ENCODE measurements at regions not wholly inside any gene's neighbourhood (a gene's known extent, or its start where the extent isn't known, plus 50 kb on each side); places are given as distances from the start of the nearest gene placed in this dataset.
"Not testable (repeated sequence)": the region's sequence is repeated elsewhere in the genome, so short reads cannot be mapped to it uniquely, and the experiment has no call there.

DNA sequence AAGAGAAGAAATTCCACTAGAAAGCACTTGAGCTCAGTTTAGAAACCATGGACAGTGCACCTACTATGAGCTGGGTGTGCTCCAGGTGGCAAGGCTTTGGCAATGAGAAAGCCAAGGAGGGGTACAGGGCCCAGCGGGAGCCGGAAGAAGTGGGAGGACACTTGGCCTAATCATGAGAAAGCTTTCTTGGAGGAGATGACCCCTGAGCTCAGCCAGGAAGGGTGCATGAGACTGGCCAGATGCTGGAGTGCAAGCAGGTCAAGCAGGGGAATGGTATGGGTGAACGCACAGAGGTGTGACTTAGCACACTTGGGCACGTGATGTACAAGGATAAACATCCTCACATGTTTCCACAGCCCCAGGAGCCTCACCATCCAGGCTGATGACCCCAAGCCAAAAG is 97.2 kb upstream of the GLI2 start:
- DNase-seq (ENCODE audit: low spot score) (peak; percentile 15), ATAC-seq (no peak)
- intact Hi-C loops (cut with DNase I) = no loop called here

DNA sequence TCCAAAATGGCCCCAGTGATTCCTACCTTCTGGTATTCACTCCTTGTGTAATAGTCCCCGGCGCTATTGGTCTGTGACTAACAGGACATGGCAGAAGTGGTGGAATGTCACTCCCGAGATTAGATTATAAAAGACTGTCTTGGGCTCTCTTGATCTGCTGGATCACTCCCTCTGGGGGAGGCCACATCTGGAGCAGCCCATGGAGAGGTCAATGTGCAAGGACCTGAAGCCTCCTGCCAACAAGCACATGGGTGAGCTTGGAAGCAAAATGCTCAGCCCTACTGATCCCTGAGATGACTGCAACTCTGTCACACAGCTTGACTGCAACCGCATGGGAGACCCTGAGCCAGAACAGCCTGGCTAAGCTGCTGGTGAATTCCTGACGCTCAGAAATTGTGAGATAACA is 94.3 kb upstream of the GLI2 start:
- no peak for DNase-seq (ENCODE audit: low spot score)
- ATAC-seq = peak; percentile 51
- intact Hi-C loops (cut with DNase I) = loop anchor here (5.0 kb wide), 1 partner anchor 709 kb away; no protein-coding TSS in a partner anchor

- DNase-seq (ENCODE audit: low spot score) (no peak), ATAC-seq (no peak)
Measured at GRCh38 chr2:120642646-120643045, 93.0 kb upstream of the GLI2 start.

DNA sequence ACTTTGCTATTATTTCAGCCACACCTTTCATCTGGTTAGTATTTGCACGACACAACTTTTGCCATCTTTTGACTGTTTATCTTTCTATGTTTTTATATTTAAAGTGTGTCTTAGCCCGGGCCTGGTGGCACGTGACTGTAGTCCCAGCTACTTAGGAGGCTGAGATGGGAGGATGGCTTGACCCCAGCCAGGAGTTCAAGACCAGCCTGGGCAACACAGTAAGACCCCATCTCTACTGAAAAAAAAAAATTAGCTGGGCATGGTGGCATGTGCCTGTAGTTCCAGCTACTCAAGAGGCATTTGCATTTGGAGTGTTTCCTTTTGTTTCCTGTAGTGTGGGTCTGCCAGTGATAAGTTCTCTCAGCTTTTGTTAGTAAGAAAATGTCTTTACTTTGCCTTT is 88.7 kb upstream of the GLI2 start:
- intact Hi-C loops (cut with DNase I) = no loop called here
- ATAC-seq (no peak), DNase-seq (ENCODE audit: low spot score) (no peak)

More at GRCh38 chr2:120642646-120643045, 93.0 kb upstream of the GLI2 start:
- intact Hi-C loops (cut with DNase I) = loop anchor here (5.0 kb wide), 1 partner anchor 710 kb away; no protein-coding TSS in a partner anchor

GRCh38 chr2:120647487-120647886 is 88.2 kb upstream of the GLI2 start:
- DNase-seq (ENCODE audit: low spot score) (no peak), ATAC-seq (no peak)
- intact Hi-C loops (cut with DNase I) = no loop called here

DNA sequence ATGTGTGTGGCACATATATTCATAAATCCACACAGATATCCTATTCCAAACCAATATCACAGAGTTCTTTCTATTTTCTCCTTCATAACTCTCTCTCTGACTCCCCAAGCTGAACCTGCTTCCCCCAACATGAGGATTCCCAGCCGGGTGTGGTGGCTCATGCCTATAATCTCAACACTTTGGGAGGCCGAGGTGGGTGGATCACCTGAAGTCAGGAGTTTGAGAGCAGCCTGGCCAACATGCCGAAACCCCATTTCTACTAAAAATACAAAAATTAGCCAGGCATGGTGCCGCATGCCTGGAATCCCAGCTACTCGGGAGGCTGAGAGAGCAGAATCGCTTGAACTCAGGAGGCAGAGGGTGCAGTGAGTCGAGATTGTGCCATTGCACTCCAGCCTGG is 86.3 kb upstream of the GLI2 start:
- intact Hi-C loops (cut with DNase I); DNase-seq (ENCODE audit: low spot score); ATAC-seq: not testable (repeated sequence)

DNA sequence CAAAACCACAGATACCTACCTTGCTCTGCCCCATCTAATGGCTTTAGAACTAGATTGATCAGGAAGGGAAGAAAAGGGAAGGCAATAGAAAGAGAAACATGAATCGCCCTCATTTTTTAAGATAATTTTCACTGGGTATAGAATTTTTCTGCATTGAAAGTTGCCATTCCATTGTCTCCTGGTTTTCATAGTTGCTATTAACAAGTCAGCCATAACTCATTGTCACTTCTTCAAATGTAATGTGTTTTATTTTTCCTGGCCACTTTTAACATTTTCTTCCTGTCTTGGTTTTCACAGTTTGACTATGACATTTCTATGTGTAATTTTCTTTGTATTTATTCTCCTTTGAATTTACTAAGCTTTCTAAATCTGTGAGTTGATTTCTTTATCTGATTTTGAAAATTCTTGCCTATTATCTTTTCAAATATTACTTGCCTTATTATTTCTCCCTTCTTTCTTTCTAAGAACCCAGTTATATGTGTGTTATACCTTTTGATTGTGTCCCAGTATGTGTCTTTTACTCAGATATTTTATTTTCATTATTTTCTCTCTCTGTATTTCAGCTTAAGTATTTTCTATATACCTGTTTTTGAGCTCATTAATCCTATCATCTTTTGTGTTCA is 85.5 kb upstream of the GLI2 start:
- DNase-seq (ENCODE audit: low spot score) (no peak), ATAC-seq (no peak)
- intact Hi-C loops (cut with DNase I) = no loop called here

DNA sequence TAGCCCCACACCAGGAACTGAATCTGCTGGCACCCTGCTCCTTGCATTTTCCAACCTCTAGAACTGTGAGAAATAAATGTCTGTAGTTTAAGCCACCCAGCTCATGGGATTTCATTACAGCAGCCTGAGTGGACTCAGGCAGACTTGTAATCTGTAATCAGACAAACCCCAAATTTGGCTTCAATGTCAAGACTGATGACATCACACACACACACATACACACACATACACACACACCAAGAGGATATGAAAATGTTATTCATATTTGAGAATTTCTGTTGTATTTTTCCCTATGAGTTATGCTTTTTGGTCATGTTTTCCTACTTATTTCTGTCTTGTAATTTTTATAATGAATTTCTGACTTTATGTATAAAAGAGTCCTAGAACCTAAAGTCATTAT is 83.8 kb upstream of the GLI2 start:
- ATAC-seq = no peak
- intact Hi-C loops (cut with DNase I) = no loop called here
- DNase-seq (ENCODE audit: low spot score) = no peak

DNA sequence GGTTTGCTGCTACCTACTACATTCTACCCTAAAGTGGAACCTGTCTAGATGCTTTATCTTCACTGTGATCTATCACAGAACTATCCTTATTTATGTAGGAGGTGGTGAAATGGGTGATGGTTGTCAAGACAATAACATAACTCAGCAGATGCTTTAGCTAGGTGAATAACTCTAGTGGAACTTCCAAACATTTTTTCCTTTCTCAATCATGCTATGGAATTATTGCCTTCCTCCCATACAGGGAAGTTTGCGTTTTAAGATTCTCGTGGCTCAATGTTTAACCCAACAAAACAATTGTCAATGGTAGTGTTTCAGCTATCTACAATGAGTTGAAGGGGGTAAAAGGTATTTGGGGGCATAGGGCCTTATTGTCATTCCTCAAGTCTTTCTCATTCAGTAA is 82.6 kb upstream of the GLI2 start:
- no peak for ATAC-seq
- intact Hi-C loops (cut with DNase I) = no loop called here
- no peak for DNase-seq (ENCODE audit: low spot score)

DNA sequence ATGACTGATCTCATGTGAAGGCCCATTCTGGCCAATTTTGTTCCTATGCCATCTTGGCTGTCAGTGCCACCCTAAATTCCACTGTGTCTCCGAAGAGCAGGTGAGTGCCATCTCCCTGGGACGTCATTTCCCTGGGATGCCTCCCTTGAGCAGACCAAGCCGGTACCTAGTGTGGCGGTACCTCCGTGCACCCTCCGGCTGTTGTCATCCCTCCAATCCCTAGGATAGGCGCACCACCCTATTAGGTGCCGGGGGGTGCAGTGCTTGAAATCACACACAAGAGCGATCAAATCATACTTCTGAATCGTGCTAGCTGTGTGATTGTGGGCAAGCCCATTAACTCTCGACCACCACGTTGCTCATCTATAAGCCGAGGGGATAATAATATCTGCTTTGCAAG is 81.8 kb upstream of the GLI2 start:
- intact Hi-C loops (cut with DNase I) = no loop called here
- DNase-seq (ENCODE audit: low spot score) (no peak), ATAC-seq (no peak)

GRCh38 chr2:120654381-120655134 is 81.1 kb upstream of the GLI2 start:
- intact Hi-C loops (cut with DNase I) = no loop called here
- DNase-seq (ENCODE audit: low spot score) (no peak), ATAC-seq (peak; percentile 44)

- ATAC-seq (peak; percentile 55), DNase-seq (ENCODE audit: low spot score) (no peak)
- intact Hi-C loops (cut with DNase I) = no loop called here
Measured at GRCh38 chr2:120656273-120656950, 79.3 kb upstream of the GLI2 start.

GRCh38 chr2:120658042-120658769 is 77.5 kb upstream of the GLI2 start:
- intact Hi-C loops (cut with DNase I) = no loop called here
- ATAC-seq (no peak), DNase-seq (ENCODE audit: low spot score) (no peak)

- intact Hi-C loops (cut with DNase I) = no loop called here
- DNase-seq (ENCODE audit: low spot score) = no peak
- no peak for ATAC-seq
Measured at GRCh38 chr2:120658770-120659158, 76.9 kb upstream of the GLI2 start.

DNA sequence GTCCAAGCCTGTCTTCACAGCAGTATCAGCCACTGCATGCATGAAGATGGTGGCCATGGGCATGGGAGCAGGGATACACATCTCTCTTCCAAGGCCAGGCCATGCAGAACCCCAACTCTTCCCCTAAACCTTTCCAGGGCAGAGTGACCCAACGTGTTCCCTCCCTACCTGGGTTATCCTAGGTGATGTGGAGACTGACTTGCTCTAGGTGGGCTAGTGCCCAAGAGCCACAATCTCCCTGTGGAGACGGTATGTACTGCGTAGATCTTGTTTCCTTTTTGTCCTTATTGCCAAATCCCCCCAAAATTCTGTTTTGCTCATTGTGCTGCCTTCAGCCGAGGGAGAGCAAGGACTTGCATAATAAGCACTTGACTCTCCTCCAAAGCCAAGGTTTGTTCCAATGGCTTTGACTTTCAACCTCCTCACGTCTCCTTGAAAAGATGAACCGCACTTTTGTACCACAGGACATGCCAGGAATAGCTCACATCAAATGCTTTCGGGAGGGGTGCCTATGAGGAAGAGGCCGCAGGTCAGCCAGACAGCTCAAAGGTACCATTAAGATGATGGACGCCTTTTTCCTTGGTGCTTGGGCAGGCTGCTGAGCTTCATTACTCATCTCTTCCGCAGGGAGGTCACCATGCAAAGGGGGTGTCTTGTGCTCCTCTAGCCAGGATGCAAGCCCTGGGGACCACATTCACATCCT is 76.2 kb upstream of the GLI2 start:
- ATAC-seq (no peak), DNase-seq (ENCODE audit: low spot score) (no peak)
- intact Hi-C loops (cut with DNase I) = no loop called here

- no peak for DNase-seq (ENCODE audit: low spot score)
- intact Hi-C loops (cut with DNase I) = no loop called here
- ATAC-seq = no peak
Measured at GRCh38 chr2:120660056-120660694, 75.5 kb upstream of the GLI2 start.

DNA sequence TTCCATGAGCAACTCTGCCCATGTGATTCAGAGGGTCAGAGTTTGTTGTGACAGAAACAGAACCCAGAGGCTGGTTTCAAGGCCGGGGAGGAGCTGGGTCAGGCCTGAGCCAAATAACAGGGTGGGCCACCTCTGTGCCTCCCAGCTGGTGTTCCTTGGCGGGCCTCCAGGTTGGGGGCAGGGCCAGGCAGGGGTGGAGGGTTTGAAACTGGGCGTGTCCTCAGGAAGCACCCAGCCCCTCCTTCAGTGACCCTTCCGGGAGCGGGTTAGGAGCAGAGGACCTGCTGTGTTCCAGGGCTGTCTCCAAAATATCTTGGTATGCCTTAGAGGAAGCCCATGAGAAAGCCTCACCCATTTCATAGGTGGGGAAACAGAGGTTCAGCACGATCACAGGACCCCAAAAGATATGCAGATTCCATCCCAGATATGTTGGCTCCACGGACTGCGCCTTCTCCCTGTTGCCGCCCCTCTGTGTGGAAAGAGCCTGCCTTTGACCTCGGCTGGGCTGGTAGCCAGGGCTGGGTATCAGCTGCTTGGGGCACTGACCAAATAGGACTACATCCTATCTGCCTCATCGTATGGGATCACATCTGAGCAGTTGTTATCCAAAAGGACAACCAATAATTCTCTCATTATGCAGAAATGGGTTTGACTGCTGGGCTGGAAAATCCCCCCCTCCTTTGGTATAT is 74.8 kb upstream of the GLI2 start:
- peak; percentile 62 for ATAC-seq
- intact Hi-C loops (cut with DNase I) = no loop called here
- DNase-seq (ENCODE audit: low spot score) = no peak

- ATAC-seq = peak; percentile 84
Measured at GRCh38 chr2:120661551-120661950, 74.1 kb upstream of the GLI2 start.

More at GRCh38 chr2:120661551-120661950, 74.1 kb upstream of the GLI2 start:
- intact Hi-C loops (cut with DNase I) = no loop called here
- DNase-seq (ENCODE audit: low spot score) = peak; percentile 84
